HepG2 (cell line): ENCODE measurements at regions not wholly inside any gene's neighbourhood (a gene's known extent, or its start where the extent isn't known, plus 50 kb on each side); places are given as distances from the start of the nearest gene placed in this dataset.

Experiments used
- ATAC-seq: fragments of 200-7000 bp; cut with Tn5 transposase; 3 replicates; pipeline ENCODE4 v1.9.1; 2020; ENCODE audit warnings: mild to moderate bottlenecking, moderate library complexity
- BruUV-seq: library from RNA; stranded (reverse); fragments of 400-500 nt; replicated peaks from 2 replicates; lab custom pipeline; 2021; lab: Mats Ljungman, UMichigan
- CTCF ChIA-PET: fragments of 300-600 bp; formaldehyde crosslinking; extraction: SDS; loops from one replicate; lab custom pipeline; 2021; ENCODE audit warnings: low total read pairs, inconsistent platforms, low intra/inter-chr PET ratio; lab: Yijun Ruan, JAX
- POLR2A ChIA-PET: fragments of 350-600 bp; sonication (Branson Sonifier 250); formaldehyde crosslinking; loops from one replicate; lab custom pipeline; 2020; ENCODE audit warnings: antibody characterized with exemption, inconsistent platforms; lab: Yijun Ruan, JAX
- DNase-seq: peaks from one replicate; pipeline ENCODE4 v3.0.0-alpha.2; 2015; ENCODE audit warnings: low spot score
- FAIRE-seq: peaks from 3 replicates; lab custom pipeline; 2011; peaks lifted over from hg19 to GRCh38; lab: Jason Lieb, UNC
- H2AFZ ChIP-seq: one replicate; pipeline ENCODE4 v1.6.1; 2011; ENCODE audit warnings: low read length, inconsistent platforms
- H3K27ac ChIP-seq: fragments of 300-600 bp; 3 replicates; pipeline ENCODE4 v1.8.0; 2011; ENCODE audit warnings: mixed run types, mild to moderate bottlenecking, mixed read lengths, low read length, inconsistent platforms; ENCODE audit not compliant: insufficient read depth; ENCODE audit errors: extremely low read length
- H3K27me3 ChIP-seq, 2 experiments: fragments of 200-600 bp in 1 of 2; 2 replicates in 1 of 2; 3 replicates in 1 of 2; pipeline versions ENCODE4 v1.6.0 to v1.8.0; 2011; ENCODE audit warnings: low read length in 2 of 2, mild to moderate bottlenecking in 2 of 2, moderate library complexity in 2 of 2, inconsistent platforms in 1 of 2; ENCODE audit not compliant: insufficient read depth in 2 of 2, control insufficient read depth in 1 of 2
- H3K36me3 ChIP-seq, 2 experiments: fragments of 200-600 bp in 1 of 2; replicated peaks in 1 of 2; 2 replicates in 1 of 2; 3 replicates in 1 of 2; pipeline versions ENCODE4 v1.5.1 to v1.8.0; 2011; ENCODE audit warnings: low read length in 2 of 2, inconsistent platforms in 1 of 2; ENCODE audit not compliant: insufficient read depth in 2 of 2, control insufficient read depth in 1 of 2
- H3K4me1 ChIP-seq: 2 replicates; pipeline ENCODE4 v1.5.1; 2012; ENCODE audit warnings: low read length, inconsistent platforms; ENCODE audit not compliant: insufficient read depth
- H3K4me2 ChIP-seq: 2 replicates; pipeline ENCODE4 v1.6.0; 2011; ENCODE audit warnings: low read depth, low read length, inconsistent platforms
- H3K4me3 ChIP-seq, 3 experiments: fragments of 200-600 bp in 1 of 3; sonication (generic), shearing (Covaris generic) in 1 of 3; replicated peaks in 1 of 3; 2 replicates each; pipeline ENCODE4 v1.5.1; 2011 to 2016; ENCODE audit warnings: low read length in 3 of 3, inconsistent platforms in 2 of 3, low read depth in 2 of 3, mild to moderate bottlenecking in 2 of 3, control low read depth in 1 of 3, mixed read lengths in 1 of 3; ENCODE audit not compliant: insufficient read depth in 1 of 3
- H3K79me2 ChIP-seq: one replicate; pipeline ENCODE4 v1.6.1; 2011; ENCODE audit warnings: low read length, inconsistent platforms; ENCODE audit not compliant: insufficient read depth
- H3K9ac ChIP-seq: 2 replicates; pipeline ENCODE4 v1.6.0; 2011; ENCODE audit warnings: mild to moderate bottlenecking, low read depth, low read length, inconsistent platforms; ENCODE audit not compliant: insufficient read depth
- H3K9me3 ChIP-seq: 2 replicates; pipeline ENCODE4 v1.5.1; 2012; ENCODE audit warnings: mild to moderate bottlenecking, low read length
- H4K20me1 ChIP-seq: 2 replicates; pipeline ENCODE4 v1.6.0; 2011; ENCODE audit warnings: inconsistent platforms, mild to moderate bottlenecking, low read length, moderate library complexity; ENCODE audit not compliant: insufficient read depth
- BRD4 ChIP-seq: sonication (generic); formaldehyde crosslinking; IDR thresholded peaks from 2 replicates; pipeline ENCODE4 v1.4.0; 2020; ENCODE audit warnings: missing genetic modification reagents
- DRAP1 ChIP-seq: IDR thresholded peaks from 2 replicates; pipeline ENCODE4 v1.6.1; 2016; ENCODE audit warnings: missing genetic modification reagents, missing compliant biosample characterization
- IRF1 ChIP-seq: sonication (generic); formaldehyde crosslinking; IDR thresholded peaks from 2 replicates; pipeline ENCODE4 v1.4.0; 2020; ENCODE audit warnings: low read depth, mild to moderate bottlenecking, missing genetic modification reagents
- NR0B2 ChIP-seq: sonication (generic); formaldehyde crosslinking; IDR thresholded peaks from 2 replicates; pipeline ENCODE4 v1.4.0; 2020; ENCODE audit warnings: mild to moderate bottlenecking, missing genetic modification reagents
- STAT6 ChIP-seq: sonication (generic); formaldehyde crosslinking; IDR thresholded peaks from 2 replicates; pipeline ENCODE4 v1.4.0; 2020; ENCODE audit warnings: missing genetic modification reagents, mild to moderate bottlenecking, borderline replicate concordance
- ZBTB20 ChIP-seq: sonication (generic); formaldehyde crosslinking; IDR thresholded peaks from 2 replicates; pipeline ENCODE4 v1.8.1; 2023; ENCODE audit warnings: missing genetic modification reagents, low read depth, mild to moderate bottlenecking, borderline replicate concordance
- ZC3H13 ChIP-seq: sonication (generic); formaldehyde crosslinking; IDR thresholded peaks from 2 replicates; pipeline ENCODE4 v1.8.1; 2023; ENCODE audit warnings: mild to moderate bottlenecking, missing genetic modification reagents, moderate library complexity
- ZNF230 ChIP-seq: sonication (generic); formaldehyde crosslinking; IDR thresholded peaks from 2 replicates; pipeline ENCODE4 v1.4.0; 2020; ENCODE audit warnings: mild to moderate bottlenecking, missing genetic modification reagents
- ZNF329 ChIP-seq: sonication (generic); formaldehyde crosslinking; IDR thresholded peaks from 2 replicates; pipeline ENCODE4 v1.9.0; 2021; ENCODE audit warnings: low read depth, mild to moderate bottlenecking, missing genetic modification reagents
- ZNF383 ChIP-seq: sonication (generic); formaldehyde crosslinking; IDR thresholded peaks from 2 replicates; pipeline ENCODE4 v1.4.0; 2020; ENCODE audit warnings: missing genetic modification reagents, mild to moderate bottlenecking, borderline replicate concordance
- ZNF484 ChIP-seq: sonication (generic); formaldehyde crosslinking; IDR thresholded peaks from 2 replicates; pipeline ENCODE4 v1.5.1; 2020; ENCODE audit warnings: mild to moderate bottlenecking, low read depth, missing genetic modification reagents, borderline replicate concordance
- ZNF672 ChIP-seq: sonication (generic); formaldehyde crosslinking; IDR thresholded peaks from 2 replicates; pipeline ENCODE4 v1.8.1; 2022; ENCODE audit warnings: missing genetic modification reagents
- ZNF724P ChIP-seq: sonication (generic); formaldehyde crosslinking; IDR thresholded peaks from 2 replicates; pipeline ENCODE4 v1.8.0; 2022; ENCODE audit warnings: missing genetic modification reagents, borderline replicate concordance
- ZNF737 ChIP-seq: sonication (generic); formaldehyde crosslinking; IDR thresholded peaks from 2 replicates; pipeline ENCODE4 v1.5.0; 2020; ENCODE audit warnings: missing genetic modification reagents, mild to moderate bottlenecking, borderline replicate concordance
- ZNF879 ChIP-seq: sonication (generic); formaldehyde crosslinking; IDR thresholded peaks from 2 replicates; pipeline ENCODE4 v1.8.1; 2023; ENCODE audit warnings: missing genetic modification reagents
- WGBS: methylation state at CpG from one replicate; pipeline ENCODE4 v1.1.6; 2017; ENCODE audit warnings: low lambda C conversion rate; 5-methylcytosine and 5-hydroxymethylcytosine counted together
- in situ Hi-C: cut with HindIII; loops from 2 replicates; pipeline ENCODE4 v1.10.0; 2017; ENCODE audit warnings: low pct_unique_long_range_greater_than_20kb; ENCODE audit not compliant: extremely low pct_ligation_motif_present
- intact Hi-C: fragments of 100-400 bp; cut with micrococcal nuclease; formaldehyde crosslinking; loops from one replicate; pipeline ENCODE4 v1.10.0; 2022; ENCODE audit not compliant: unreplicated experiment

- Histone ChIP-seq H3K36me3 (no peaks in the 10 kb centered on the region), H3K4me2 (no peak overlapping the region), H3K9me3 (no peaks in the 10 kb centered on the region), H3K27me3 (no peaks in the 10 kb centered on the region), H3K27ac (no peak overlapping the region), H3K79me2 (no peaks in the 10 kb centered on the region), H3K4me1 (no peaks in the 10 kb centered on the region), H4K20me1 (no peaks in the 10 kb centered on the region), H3K9ac (no peak overlapping the region), H3K4me3 (no peak overlapping the region), H2AFZ (no peak overlapping the region)
- TF ChIP-seq ZNF383 (no peak), IRF1 (CRISPR knock-in tag) (no peak), STAT6 (CRISPR knock-in tag) (no peak), ZNF230 (CRISPR knock-in tag) (no peak), ZC3H13 (CRISPR knock-in tag) (no peak), ZBTB20 (CRISPR knock-in tag) (no peak), BRD4 (no peak), ZNF329 (CRISPR knock-in tag) (no peak), ZNF879 (CRISPR knock-in tag) (no peak), ZNF672 (no peak), DRAP1 (CRISPR knock-in tag) (no peak), ZNF724P (CRISPR knock-in tag) (no peak), NR0B2 (CRISPR knock-in tag) (no peak), ZNF737 (CRISPR knock-in tag) (no peak), ZNF484 (no peak)
- DNase-seq (no peak), FAIRE-seq (no peak), ATAC-seq (no peak)
- no TSS peak for BruUV-seq
- in situ Hi-C loops = no loop called here
- WGBS = 8% methylated on average over 2 of the region's 2 CpGs
- POLR2A ChIA-PET = no interaction called here
- CTCF ChIA-PET = no interaction called here
- intact Hi-C loops = no loop called here
These were observed 479.3 kb downstream of the SLC16A7 start for GRCh38 chr12:60075091-60075490.
